Erythroblast (primary cell): ENCODE measurements at regions not wholly inside any gene's neighbourhood (a gene's known extent, or its start where the extent isn't known, plus 50 kb on each side); places are given as distances from the start of the nearest gene placed in this dataset.

Experiments used
- GATA1 ChIP-seq: IDR thresholded peaks from 2 replicates; pipeline ENCODE4 v1.6.1; 2011; ENCODE audit warnings: low read depth, mild to moderate bottlenecking, control low read depth, low read length, moderate library complexity
- POLR2A ChIP-seq: IDR thresholded peaks from 2 replicates; pipeline ENCODE4 v1.6.1; 2011; ENCODE audit warnings: mild to moderate bottlenecking, low read length

DNA sequence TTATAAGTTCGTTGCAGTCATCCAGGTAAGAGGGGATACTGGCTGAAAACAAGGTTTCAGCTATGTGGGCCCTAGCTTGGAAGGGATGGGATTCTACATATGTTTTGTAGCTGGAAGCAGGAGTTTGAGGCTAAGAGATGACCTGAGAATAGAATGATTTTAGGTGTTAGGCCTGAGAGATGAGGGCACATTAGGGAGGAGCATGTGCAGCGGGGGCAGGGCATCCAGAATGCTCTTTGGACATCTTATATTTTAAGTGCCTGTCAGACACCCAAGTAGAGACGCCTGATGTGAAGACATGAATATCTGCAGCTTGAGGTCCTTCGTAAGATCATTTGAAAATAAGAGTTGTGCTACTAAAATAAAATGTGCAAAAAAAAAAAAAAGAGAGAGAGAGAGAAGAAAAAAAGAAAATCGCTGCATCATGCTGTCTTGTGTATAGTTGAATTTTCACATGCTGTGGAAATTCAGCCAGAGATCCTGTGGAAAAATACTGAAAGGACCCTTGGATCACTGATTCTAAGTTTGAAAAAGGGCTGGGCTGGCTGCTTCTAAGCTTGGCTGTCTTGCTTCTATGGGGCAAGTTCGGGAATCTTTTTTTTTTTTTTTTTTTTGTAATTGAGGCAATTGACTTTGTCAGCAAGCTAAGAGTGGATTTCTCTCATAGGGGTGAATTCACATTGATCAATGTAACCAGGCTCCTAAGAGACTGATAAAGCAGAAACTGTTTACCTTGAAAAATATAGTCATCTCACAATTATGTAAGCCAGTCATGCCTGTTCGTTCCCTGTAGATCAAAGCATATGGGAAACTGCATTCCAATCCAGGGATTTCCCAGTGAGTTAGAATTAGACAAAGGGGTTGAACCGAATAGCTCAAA is 341.0 kb upstream of the GATB start:
- no peak for TF ChIP-seq POLR2A
- no peak for TF ChIP-seq GATA1
